ENCODE measurements at regions not wholly inside any gene's neighbourhood (a gene's known extent, or its start where the extent isn't known, plus 50 kb on each side); places are given as distances from the start of the nearest gene placed in this dataset.

GRCh38 chr11:98495016-98495415 is 525.7 kb upstream of the CNTN5 start:
- ATAC-seq (peak; percentile 33; the same call in 1 of the 3 replicates), DNase-seq (ENCODE audit: low spot score) (peak; percentile 26)
- H3K4me2 ChIP-seq = 0 out of 2 replicates have a peak overlapping the region, but pooled peaks have one; percentile 15
- H3K4me3 ChIP-seq = no peak overlapping the region
- TF ChIP-seq EZH2 (IDR thresholded peaks at IDR 0.05; ENCODE audit: low read depth, unreplicated experiment) = no peak
- no peak for TF ChIP-seq STAT1 (IDR thresholded peaks at IDR 0.05; ENCODE audit: unreplicated experiment)
- TF ChIP-seq ZNF114 (CRISPR knock-in tag; IDR thresholded peaks at IDR 0.05) = no peak
- TF ChIP-seq ZNF462 (CRISPR knock-in tag; IDR thresholded peaks at IDR 0.05) = no peak
- TF ChIP-seq JUNB (IDR thresholded peaks at IDR 0.05; ENCODE audit: unreplicated experiment) = no peak
- no peak for TF ChIP-seq CTCF (conservative IDR thresholded peaks at IDR 0.05; ENCODE audit: low read depth in 2 of 2)
- no peak for TF ChIP-seq ZNF331 (CRISPR knock-in tag; IDR thresholded peaks at IDR 0.05; ENCODE audit: low read depth)
- no peak for TF ChIP-seq NANOG (IDR thresholded peaks at IDR 0.05; ENCODE audit: borderline replicate concordance)
- TF ChIP-seq REST (IDR thresholded peaks at IDR 0.05; ENCODE audit: unreplicated experiment) = no peak
- TF ChIP-seq EZH2phosphoT487 (IDR thresholded peaks at IDR 0.05; ENCODE audit: unreplicated experiment) = no peak
- no peak for TF ChIP-seq ETS1 (IDR thresholded peaks at IDR 0.05)
- no peak for TF ChIP-seq POLR2AphosphoS5 (IDR thresholded peaks at IDR 0.05; ENCODE audit: low read depth)
- TF ChIP-seq CREB1 (CRISPR knock-in tag; IDR thresholded peaks at IDR 0.05; ENCODE audit: low read depth) = no peak
- H3K9me3 Mint-ChIP-seq = no peaks in the 10 kb centered on the region; the same call in 1 of the 3 replicates
- no peak overlapping the region for H3K4me3 Mint-ChIP-seq
- H2AFZ ChIP-seq = no peak overlapping the region
- H3K27me3 Mint-ChIP-seq (ENCODE audit: insufficient read depth, low read depth, poor library complexity) = peaks cover 2% of the 10 kb centered on the region
- H3K36me3 ChIP-seq (ENCODE audit: insufficient read depth) = no peaks in the 10 kb centered on the region
- H3K27me3 ChIP-seq (ENCODE audit: insufficient read depth) = no peaks in the 10 kb centered on the region
- H3K27ac Mint-ChIP-seq = peak overlapping the region; percentile 87
- peaks cover under 1% of the 10 kb centered on the region; the same call in 1 of the 2 replicates for H3K9me2 ChIP-seq (ENCODE audit: insufficient read depth)
- H3K79me2 ChIP-seq (replicated peaks; ENCODE audit: insufficient read depth) = no peaks in the 10 kb centered on the region
- no peaks in the 10 kb centered on the region for H3F3A ChIP-seq (replicated peaks; ENCODE audit: low read depth)
- H3K27ac ChIP-seq (ENCODE audit: low read depth) = peak overlapping the region; percentile 81
- no peaks in the 10 kb centered on the region for H4K20me1 ChIP-seq (replicated peaks; ENCODE audit: insufficient read depth)
- peaks cover 44% of the 10 kb centered on the region for H3K4me1 Mint-ChIP-seq
- H3K36me3 Mint-ChIP-seq (ENCODE audit: low read depth) = peaks cover 1% of the 10 kb centered on the region; the same call in 2 of the 3 replicates
- H3K4me1 ChIP-seq (ENCODE audit: insufficient read depth) = peaks cover 17% of the 10 kb centered on the region

Data from GM23338 (cell line).